GM03348 (cell line): ENCODE measurements at regions not wholly inside any gene's neighbourhood (a gene's known extent, or its start where the extent isn't known, plus 50 kb on each side); places are given as distances from the start of the nearest gene placed in this dataset.
A peak's percentile ranks its signal among the peaks of the same experiment; 100 is the strongest.

Experiments
- DNase-seq: peaks from one replicate; pipeline ENCODE4 v3.0.0; 2012; ENCODE audit warnings: low spot score

DNA sequence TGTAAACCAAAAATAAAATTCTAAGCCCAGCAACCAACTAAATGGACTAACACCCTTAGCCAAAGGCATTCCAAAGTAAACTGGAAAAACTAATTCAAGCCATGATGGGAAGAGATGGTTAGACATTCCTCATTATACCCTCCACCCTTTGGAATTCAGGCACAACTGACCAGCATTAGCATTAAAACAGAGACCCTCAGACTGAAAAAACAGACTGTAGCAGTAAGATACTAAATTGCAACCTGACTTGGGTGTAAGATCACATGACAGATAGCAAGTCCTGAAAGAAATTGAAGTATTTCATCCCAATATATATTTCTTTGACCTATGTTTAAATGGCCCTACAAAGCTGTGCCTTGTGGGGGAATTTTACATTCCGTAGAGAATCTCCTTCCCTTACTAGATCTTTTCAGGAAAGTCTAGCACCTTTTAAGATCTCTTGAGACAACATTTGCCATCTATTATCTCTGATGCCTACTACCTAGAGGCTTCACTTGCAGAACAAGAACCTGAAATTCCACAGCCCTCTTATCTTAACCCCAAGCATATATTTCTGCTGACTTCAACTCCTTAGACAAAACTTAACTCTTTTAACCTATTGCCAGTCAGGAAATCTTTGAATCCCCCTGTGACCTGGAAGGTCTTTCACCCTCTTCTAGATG is 750.2 kb upstream of the IGFBP3 start:
- DNase-seq: no peak

DNA sequence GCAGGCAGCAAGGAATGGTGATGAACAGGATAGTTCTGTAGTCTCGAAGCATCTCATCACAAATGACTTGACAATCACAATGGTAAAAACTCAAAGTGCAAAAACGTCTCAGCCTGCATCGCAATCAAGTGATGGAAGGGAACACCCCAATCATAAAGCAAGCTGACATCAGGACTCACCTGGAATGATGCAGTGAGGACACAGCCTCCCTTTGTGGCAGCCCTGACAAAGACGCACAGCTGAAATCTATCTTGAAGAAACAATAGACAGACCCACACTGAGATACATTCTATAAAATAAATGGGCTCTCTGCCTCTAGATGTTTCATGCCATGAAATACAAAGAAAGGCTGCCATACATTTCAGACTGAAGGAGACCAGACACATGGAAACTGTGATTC is 748.0 kb upstream of the IGFBP3 start:
- no peak for DNase-seq

DNA sequence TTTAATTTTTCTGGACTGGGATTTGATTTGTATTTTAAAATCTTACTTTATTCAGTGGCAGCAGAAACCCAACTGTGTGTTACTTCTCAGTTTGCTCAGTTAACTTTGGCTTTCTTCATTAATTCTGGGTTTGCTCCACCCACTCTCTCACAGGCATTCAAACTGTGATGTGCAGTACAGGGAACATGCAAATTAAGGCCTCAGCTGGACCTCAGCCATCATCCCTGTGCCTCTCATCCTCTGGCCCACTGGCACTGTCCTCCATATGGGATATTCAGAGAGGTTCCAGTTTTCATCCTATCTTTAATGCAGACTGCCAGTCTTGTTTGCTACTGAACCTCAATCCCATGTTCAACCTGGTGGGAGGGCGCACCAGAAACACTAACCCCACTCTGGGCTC is 743.4 kb upstream of the IGFBP3 start:
- DNase-seq: no peak

DNA sequence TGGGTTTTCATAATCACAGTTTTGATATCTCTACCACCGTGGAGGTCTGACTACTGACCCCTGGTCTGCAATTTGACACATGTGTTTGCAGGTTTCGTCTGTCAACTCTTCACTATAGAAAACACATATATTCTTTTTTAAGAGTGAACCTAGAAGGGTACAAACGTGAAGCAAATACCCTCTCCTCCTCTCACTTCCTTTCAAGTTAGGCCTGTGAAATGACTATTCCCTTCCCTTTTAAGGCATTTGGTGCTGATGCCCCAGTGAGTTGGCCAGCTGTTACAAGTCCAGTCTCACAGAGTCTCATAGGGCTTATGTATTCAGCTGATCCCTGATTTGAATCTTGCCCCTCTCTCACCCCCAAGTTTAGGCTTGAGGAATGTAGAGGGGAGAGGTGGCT is 742.0 kb upstream of the IGFBP3 start:
- DNase-seq: no peak

DNA sequence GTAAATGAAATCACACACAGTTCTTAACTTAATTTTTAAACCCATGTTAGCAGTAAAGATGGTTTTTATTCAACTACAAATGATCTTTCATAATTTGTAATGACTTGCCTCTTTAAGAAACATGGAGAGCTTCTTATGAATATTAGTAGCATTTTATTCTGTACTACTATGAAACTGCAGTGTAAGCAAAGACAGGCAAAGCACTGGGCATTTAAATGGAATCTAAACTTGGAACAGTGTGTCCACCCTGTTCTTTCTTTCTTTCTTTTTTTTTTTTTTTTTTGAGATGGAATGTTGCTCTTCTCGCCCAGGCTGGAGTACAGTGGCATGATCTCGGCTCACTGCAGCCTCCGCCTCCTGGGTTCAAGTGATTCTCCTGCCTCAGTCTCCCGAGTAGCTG is 740.4 kb upstream of the IGFBP3 start:
- no peak for DNase-seq

DNA sequence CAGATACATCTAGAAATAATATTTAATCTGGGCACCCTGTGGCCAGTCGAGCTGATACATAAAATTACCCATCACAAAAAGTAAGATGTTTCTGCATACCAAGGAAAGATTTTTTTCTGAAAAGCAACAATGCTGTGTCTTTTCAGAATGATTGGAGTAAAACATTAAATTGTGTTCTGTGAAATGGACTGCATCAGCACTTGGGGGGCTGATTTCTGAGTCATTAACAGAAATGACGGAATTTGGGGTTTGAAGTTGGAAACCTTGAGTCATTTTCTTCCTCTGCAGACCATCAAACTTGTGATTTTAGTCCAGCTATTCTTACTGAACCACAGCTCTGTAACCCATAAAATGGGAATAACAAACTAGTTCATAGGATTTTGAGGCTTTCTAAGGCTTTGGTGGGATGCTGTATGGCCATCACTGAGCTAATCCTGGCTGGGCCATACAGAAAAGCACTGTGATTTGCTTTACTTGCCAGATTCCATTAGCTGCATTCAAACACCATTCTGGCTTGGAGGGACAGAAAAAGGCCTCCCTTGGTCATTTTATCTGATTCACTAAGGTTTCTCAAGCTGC is 739.4 kb upstream of the IGFBP3 start:
- DNase-seq: no peak

DNA sequence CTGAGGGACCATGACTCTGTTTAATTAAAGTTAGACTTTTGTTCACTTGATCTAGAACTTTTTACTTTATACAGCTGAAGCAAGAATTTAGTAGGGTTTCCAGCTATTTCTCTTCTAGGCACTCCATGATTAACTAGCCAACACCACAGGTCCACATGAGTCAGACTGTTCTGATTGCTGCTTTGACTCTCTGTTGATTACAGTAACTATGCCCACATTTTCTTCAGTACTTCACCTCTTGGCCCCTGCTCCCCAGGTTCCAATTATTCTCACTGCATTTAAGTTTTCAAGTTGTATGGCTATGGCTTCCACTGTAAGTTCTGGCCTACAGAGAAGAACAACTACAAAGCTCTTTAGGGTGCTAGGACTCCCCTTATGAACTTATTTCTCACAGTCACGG is 737.2 kb upstream of the IGFBP3 start:
- no peak for DNase-seq

DNA sequence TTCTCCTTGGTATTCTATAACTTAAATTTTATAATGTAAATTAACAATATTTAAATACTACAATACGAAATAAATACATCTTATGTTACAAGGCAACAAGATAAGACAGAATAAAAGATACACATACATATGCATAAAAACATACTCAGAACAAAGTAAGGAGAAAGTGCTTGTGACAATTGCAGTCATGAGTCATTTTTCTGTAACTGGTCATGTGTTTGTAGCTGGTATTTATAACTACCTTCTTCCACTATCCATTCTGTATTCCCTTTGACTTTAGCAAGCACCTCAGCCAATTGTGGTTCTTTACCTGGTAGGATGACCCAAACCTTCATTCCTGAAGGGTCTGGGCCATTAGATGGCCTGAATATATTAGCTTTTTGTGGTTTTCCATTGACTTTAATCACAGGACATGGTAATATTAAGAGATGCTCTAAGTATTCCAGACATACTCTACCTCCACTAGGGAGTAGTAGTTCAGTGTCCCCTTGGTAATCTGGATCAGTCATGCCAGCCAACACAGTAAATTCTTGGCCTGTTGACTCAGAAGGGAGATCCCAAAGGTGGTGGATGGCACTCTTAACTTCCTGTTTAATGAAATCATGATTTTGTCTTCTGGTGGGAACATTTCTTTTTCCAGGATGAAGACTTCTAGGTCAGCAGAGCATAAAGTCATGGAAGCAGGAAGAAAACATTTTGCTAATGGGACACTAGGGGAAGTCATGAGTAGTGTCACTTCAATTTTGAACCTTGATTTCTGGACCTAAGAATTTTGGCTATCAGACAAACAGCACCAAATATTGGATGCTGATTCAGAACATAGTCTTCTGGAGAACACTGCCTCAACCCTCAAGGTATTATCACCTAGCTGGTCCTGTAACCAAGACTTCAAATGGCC is 733.7 kb upstream of the IGFBP3 start:
- DNase-seq: no peak

DNA sequence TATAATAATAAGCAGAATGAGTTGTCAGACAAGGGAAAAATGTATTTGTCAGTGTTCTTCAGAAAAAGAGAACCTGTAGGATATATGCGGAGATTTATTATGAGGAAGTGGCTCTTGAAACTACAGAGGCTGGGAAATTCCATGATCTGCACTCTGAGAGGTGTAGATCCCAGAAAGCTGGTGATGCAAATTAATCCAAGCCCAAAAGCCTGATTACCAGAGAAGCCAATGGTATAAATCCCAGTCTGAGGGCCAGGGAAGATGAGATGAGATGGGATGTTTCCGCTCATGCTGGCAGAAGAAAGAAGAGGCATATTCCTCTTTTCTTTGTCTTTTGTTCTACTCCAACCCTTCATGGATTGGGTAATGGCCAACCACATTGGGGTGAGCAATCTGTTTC is 732.8 kb upstream of the IGFBP3 start:
- no peak for DNase-seq

DNA sequence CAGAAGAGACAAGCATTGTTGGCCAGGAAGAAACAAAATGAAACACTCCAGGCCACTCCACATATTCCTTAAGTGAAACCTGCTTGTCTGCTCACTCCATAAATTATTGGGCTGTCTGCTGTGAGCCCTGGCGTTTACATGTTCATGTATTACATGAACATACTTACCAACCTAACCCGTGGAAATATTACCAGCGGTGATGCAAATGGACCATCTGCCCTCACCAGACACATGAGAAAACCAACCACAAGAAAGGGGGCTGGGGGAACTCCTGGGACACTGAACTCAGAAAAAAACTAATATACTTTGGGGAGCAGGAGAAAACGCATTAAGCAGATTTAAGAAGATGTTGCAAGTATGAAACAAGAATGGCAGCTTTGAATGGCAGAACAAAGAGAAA is 731.2 kb upstream of the IGFBP3 start:
- no peak for DNase-seq

DNA sequence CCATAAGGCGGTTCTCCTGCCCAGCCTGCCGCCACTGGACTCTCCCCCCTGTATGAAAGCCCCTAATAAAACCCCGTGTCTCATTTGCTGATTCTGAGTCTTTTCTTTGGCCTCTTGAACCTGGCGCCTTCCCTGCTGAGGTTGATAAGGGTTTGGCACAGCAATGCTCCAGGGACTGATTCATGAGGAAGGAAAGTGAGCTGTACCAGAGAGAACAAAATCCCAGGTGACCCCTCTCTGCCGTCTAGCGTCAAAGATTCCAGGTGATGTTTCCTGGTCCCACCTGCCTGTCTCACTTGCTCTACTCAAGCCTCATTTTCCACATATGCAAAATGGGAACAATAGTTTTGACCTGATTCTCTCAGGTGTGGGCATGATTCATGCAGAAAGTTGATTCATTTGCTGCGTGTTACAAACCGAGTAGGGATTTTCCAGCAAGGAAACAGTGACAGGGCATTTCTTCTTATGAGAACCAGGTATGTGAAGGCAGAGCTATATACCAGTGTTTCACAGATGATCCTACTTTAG is 730.6 kb upstream of the IGFBP3 start:
- DNase-seq: no peak

DNA sequence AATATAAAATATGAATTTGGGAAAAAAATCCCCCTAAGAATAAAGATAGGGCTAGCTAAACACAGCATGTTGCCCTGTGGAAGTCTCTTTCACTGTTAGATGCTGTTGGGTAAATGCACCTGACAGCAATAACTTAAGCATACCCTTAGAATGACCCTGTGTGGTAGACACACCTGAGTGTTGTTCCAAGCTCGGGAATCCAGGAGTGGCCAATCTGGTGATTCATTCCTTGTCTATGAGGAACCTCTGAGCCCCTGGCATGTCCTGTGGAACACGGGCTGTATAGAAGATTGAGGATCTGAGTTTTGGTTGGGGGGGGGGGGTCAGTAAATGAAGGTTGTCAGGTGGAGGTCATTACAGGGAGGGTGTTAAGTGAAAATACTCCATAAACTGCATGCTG is 730.0 kb upstream of the IGFBP3 start:
- DNase-seq: no peak

DNA sequence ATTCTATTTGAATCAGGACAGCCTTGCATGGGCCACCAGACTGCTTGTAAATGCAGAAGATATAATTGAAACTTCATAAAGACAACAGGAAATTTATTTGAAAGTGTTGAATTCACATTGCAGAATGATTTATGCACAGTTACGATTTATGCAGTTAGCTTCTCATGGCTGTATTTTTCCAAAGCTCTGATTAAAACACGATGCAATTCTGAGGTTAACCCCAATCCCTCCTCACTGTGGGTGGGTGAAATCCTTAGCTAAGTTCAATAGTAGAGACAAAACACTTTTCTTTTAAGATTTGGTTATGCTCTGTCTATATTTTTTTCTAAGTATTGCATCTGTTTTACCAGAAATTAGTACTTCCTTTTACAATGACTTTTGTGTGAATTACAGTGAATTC is 728.8 kb upstream of the IGFBP3 start:
- DNase-seq: peak; percentile 26

DNA sequence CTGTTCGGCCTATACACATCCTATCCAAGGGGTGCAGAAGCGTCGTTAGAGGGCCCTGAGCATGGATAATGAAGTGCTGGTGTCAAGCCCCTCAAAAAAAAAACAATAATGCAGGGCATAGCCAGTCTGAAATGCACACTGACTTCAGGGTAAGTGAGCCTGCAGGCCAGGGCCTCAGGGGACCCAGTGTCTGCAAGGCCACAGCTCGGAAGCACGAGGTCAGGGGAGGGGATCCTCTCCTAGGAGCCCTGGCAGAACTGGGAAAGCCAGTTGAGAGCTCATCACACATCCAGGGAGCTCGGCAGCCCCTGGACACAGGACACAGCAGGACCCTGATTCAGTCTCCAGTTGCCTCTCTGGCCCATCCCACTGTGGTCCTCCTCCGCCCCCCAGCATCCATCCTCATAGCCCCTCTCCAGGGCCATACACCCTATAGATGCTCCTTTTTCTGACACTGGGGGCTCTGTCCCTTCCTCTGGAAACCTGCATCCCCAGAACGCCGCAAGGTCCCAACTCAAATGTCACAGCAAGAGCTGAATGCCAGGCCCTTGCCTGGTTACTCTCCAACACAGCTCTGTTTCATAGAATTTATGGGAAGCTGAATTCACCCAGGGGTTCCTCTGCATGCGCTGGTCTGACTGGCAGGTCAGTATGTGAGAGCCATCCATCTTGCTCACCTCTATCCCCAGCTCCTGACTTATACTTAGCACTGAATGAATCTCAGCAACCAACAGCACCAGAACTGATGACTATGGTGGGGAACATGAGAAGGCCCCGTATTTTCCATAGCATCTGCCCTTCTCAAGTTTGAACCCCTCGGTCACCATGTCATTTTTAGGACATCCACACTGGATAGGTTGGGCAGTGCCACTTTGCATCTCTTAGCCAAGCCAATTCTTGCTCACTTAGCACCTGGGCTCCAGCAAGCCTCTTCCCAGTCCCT is 717.0 kb upstream of the IGFBP3 start:
- DNase-seq: no peak

DNA sequence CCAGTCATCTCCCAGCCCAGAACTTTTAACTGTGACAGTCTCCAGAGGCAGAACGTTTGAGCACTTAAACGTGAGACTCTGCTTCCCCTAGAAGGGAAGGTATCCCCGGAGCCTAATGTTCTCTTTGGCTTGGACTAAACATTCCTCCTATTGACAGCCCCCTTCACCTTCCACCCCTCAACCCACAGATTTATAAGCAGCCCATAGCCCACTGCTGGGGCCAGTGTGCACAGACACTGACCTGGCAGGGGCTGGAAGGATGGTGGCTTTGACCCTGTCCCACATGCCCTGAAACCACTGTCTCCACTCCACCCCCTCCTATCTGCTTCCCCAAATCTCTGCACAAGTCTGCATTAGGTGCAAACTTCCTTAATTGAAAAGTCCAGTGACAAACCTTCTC is 715.0 kb upstream of the IGFBP3 start:
- no peak for DNase-seq

DNA sequence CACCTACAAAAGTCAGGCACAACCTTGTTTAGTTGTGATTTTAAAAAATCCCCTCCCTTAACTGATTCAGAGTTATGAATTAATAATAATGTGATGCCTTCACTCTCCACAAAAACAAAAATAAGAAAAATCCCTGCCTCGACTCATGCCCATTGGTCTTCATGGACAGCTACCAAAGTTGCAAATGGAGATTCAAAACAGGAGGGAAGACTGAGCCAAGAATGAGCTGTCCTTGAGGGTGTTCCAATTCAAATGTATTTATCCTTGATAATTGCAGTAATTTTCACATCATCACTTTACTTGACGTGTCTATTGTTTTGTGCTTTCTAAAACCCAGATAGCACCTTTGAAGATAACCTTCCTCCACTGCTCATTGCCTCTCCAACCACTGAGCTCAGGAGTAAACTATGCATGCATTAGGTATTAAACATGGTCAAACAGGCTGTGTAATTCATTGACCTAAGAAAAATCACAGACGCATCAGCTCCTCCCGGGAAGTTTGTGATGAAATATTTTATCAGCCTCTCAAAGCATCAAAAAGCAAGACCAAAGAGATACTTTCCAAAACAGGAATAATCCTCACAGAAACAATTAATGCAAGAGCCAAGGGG is 712.7 kb upstream of the IGFBP3 start:
- no peak for DNase-seq

DNA sequence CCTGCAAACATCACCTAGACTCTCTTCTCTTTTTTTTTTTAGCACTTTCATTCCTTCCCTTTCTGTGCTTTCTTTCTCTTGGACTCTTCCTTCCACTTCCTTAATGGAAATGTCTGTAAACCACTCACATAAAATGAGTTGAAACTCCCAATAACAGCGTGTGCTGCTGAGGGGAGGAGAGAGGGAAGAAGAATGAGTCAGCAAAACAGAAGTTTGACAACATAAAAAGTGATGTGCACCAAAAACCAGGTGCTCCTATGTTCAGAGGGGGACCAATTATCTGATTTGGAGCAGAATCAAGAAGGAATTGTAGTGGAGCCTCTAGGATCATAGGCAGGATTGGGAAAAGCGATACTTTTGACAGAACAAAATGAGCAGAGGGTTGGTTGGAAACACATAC is 712.1 kb upstream of the IGFBP3 start:
- no peak for DNase-seq

DNA sequence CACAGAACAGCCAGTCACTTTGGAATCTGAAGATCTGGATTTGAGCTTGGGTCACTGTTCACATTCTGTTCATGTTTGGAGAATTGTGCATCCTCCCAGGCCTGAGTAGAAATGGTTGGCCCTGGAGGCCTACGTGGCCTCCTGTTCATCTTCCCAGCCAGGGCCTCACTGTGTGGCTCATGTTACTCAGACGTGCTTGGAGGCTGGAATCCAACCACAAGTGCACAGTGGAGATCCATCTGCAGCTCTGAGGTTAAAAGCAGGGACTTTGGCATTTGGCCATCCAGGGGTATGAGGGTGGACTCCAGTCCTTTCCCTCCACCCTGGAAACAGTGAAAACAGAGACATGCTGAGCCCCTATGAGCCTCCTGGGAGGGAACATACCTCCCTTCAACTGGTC is 709.0 kb upstream of the IGFBP3 start:
- no peak for DNase-seq

DNA sequence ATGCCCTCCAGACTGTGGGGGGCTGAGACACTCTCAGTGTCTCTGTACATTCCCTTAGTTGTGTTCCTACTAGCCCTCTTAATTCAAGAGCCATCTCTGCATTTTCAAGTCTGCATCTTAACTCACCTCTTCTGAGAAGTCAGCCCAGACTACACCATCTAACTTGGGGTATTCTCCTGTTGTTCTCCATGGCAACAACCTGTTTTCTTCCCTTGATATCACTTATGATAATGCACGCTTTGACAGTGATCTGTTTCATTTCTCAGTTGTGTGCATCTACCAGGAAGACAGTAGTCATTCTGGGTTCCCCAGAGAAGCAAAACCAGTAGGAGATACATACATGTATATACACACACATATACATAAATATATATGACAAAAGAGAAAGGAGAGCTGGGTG is 707.3 kb upstream of the IGFBP3 start:
- no peak for DNase-seq

DNA sequence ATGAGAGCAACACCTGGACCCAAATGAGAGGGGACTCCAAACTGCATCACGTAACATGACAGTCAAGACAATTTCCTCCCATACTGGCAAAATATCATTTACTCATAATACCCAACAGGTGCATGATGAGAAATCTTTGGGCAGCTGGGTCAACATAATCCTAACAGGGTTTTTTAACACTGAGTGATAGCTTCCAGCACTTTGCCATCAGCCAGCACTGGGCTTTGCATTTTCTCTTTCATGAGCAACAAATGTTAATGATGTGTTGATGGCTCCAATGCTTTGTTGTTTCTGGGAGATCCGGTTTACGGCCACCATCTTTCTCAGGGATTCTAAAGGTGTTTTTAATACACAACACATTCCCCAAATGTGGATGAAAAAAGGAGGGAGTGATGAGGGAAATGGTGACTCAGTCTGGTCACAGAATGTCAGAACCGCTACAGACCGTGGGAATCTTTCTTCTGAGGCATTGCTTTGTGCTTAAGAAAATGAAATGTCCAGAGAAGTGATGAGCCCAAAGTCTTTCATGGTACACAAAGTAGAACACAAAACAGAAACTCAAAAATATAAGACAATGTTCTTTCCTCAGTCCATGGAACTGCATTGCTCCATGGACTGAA is 705.7 kb upstream of the IGFBP3 start:
- no peak for DNase-seq

DNA sequence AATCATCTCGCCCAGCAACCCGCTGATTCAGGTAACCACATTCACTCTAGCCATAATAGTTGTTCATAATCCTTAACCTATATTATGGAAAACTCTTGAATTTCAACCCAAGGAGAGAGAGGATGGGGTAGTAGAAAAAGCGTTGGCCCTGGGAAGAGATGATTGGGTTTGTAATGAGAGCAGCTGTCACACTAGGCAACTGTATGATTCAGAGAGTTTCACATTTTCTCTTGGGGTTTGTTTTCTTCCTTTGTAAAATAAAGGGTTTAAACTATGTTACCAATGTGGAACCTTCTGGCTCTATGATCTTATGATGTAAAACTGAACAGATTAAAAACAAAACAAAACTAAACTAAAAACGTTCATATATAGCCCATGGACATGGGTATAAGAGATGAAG is 705.2 kb upstream of the IGFBP3 start:
- no peak for DNase-seq
